Retinal pigment epithelial cell (primary cell): ENCODE measurements at regions not wholly inside any gene's neighbourhood (a gene's known extent, or its start where the extent isn't known, plus 50 kb on each side); places are given as distances from the start of the nearest gene placed in this dataset.
"Not testable (repeated sequence)": the region's sequence is repeated elsewhere in the genome, so short reads cannot be mapped to it uniquely, and the experiment has no call there.

Source experiments
- DNase-seq: peaks from one replicate; pipeline ENCODE4 v3.0.0-alpha.2; 2010; ENCODE audit warnings: low read depth
- H3K4me3 ChIP-seq: 2 replicates; pipeline ENCODE4 v1.5.1; 2011; ENCODE audit warnings: mild to moderate bottlenecking, low read length, control low read depth, moderate library complexity
- TF ChIP-seq, protein P1 (sequence below): conservative IDR thresholded peaks from 2 replicates; pipeline ENCODE4 v1.5.1; 2011; ENCODE audit warnings: low read depth, low read length, control low read depth, inconsistent platforms

DNA sequence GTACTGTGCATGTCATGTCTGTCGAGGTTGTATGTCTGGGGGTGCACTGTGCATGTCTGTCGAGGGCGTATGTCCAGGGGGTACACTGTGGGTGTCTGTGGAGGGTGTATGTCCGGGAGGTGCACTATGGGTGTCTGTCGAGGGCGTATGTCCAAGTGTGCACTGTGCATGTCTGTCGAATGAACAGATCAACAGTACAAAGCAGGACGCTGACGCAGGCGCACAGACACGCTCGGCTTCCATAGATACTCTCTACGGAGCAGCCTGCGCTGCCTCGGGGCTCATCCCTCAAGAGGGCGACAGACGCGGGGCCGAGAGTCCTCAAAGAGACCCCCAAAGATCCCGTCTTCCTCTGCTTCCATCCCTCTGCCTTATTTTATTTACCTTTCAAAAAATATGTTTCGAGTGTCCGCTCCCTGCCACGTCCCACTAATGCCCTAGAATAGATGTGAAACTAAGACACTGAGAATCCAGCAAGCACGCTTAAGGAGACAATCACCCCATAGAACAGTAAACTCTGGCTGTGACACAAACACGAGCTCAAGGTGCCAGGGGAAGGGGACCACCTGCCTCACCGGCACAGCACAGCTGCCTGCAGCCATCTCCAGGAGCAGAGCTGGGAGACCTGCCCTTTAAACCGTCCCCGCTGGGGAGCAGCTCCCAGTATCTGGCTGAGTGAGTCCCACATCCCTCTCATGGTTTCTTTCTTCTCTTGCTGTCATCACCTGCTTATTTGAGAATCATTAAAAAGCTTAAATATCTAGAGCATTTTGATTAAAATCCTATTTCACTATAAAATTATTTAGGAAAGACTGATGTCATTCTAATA lies 250.5 kb upstream of the MYT1L start:
- TF ChIP-seq, protein P1, sequence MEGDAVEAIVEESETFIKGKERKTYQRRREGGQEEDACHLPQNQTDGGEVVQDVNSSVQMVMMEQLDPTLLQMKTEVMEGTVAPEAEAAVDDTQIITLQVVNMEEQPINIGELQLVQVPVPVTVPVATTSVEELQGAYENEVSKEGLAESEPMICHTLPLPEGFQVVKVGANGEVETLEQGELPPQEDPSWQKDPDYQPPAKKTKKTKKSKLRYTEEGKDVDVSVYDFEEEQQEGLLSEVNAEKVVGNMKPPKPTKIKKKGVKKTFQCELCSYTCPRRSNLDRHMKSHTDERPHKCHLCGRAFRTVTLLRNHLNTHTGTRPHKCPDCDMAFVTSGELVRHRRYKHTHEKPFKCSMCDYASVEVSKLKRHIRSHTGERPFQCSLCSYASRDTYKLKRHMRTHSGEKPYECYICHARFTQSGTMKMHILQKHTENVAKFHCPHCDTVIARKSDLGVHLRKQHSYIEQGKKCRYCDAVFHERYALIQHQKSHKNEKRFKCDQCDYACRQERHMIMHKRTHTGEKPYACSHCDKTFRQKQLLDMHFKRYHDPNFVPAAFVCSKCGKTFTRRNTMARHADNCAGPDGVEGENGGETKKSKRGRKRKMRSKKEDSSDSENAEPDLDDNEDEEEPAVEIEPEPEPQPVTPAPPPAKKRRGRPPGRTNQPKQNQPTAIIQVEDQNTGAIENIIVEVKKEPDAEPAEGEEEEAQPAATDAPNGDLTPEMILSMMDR, result no peak
- DNase-seq, result no peak
- no peak overlapping the region for H3K4me3 ChIP-seq

DNA sequence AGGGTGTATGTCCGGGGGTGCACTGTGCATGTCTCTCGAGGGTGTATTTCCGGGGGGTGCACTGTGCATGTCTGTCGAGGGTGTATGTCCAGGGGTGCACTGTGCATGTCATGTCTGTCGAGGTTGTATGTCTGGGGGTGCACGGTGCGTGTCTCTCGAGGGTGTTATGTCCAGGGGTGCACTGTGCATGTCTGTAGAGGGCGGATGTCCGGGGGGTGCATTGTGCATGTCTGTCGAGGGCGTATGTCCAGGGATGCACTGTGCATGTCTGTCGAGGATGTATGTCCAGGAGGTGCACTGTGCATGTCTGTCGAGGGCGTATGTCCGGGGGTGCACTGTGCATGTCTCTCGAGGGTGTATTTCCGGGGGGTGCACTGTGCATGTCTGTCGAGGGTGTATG lies 249.8 kb upstream of the MYT1L start:
- not testable (repeated sequence) for H3K4me3 ChIP-seq, DNase-seq

DNA sequence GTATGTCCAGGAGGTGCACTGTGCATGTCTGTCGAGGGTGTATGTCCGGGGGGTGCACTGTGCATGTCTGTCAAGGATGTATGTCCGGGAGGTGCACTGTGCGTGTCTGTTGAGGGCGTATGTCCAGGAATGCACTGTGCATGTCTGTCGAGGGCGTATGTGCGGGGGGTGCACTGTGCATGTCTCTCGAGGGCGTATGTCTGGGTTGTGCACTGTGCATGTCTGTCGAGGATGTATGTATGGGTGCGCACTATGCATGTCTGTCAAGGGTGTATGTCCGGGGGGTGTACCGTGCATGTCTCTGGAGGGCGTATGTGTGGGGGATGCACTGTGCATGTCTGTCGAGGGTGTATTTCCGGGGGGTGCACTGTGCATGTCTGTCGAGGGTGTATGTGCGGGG lies 249.3 kb upstream of the MYT1L start:
- no peak for DNase-seq
- H3K4me3 ChIP-seq, result no peak overlapping the region
- TF ChIP-seq, protein P1, result no peak

DNA sequence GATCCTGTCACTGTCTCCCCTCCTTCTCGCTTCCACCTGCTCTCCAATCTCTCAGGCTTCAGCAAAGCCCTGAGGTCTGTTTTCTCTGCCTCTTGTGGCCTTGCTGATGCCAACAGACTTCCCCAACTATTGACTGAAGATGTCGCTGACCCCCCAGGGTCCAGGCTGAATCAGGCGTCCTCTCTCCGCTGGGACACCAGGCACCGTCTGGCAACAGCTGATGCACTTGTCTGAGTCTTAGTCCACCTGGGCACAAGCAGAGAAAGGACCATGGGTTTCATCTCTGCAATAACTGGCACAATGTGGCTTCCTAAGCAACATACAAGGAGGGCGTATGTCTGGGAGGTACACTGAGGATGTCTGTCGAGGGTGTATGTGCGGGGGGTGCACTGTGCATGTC lies 248.7 kb upstream of the MYT1L start:
- no peak overlapping the region for H3K4me3 ChIP-seq
- TF ChIP-seq, protein P1, result no peak
- no peak for DNase-seq

DNA sequence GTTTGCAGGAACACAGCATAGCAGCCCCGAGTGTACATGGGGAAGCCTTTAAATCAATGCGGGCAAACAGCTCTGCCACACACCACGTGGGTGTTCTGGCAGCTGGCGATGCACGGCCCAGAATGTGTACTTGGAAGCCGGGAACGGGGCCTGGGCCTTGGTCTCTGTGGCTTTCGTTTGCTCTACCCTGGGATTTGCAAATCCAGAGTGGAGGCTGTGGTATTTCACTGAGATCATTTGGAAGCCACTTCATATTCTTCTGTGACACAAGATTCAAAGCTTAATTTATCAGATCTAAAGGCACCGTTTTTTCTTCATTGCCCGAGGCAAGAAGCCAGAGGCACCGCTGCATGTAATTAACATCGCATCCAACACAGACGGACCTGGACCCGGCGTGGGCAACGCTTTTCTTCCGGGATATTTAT lies 246.3 kb upstream of the MYT1L start:
- TF ChIP-seq, protein P1, result no peak
- no peak overlapping the region for H3K4me3 ChIP-seq
- DNase-seq, result no peak

DNA sequence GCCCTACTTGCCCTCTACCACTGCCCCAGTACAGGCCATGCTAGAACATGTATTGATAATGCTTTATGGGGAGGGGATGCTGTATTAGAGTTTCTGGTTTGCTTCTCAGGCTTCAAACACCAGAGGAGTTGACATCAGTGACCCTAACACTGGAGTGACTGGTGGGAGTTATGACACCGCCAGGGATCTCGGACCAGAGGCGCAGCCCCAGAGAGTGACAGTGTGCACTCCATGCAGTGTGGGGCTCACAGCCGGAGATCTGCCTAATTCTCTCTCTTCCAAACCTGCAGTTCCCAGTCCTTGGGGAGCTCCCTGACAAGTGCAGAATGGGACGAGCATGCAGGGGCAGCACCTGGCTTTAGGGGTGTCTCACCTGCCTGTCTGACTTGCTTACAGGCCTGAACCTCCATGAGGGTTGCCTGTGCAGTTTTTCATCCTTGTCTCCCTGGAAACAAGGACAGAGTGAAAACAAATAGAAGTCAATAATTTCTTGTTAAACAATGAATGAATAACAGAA lies 244.9 kb upstream of the MYT1L start:
- H3K4me3 ChIP-seq, result no peak overlapping the region
- no peak for DNase-seq
- TF ChIP-seq, protein P1, result no peak

DNA sequence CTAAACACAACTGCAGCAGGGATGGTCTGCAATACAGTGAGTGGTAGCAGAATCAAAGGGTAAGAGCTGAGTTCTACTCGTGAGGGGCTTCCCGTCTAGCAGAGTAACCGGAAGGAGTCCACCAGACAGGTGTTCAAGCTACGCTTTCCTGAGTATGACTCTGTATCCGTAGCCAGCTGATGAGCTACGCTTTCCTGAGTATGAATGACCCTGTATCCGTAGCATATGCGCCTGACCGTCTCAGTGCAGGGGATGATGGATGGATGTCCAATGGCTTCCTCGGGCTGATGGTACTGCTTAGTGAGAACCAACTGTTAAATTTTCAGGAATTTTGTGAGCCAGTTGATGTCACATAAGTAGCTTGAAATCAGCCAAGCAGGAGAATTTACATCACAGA lies 244.1 kb upstream of the MYT1L start:
- DNase-seq, result no peak
- TF ChIP-seq, protein P1, result no peak
- H3K4me3 ChIP-seq, result no peak overlapping the region
